Gastroesophageal sphincter (tissue), 3 donors: ENCODE measurements at regions not wholly inside any gene's neighbourhood (a gene's known extent, or its start where the extent isn't known, plus 50 kb on each side); places are given as distances from the start of the nearest gene placed in this dataset.
"Not testable (repeated sequence)": the region's sequence is repeated elsewhere in the genome, so short reads cannot be mapped to it uniquely, and the experiment has no call there.

Experiments used
- CTCF ChIP-seq, 4 experiments: fragments of 200-600 bp in 2 of 4; fragments of 450-650 bp in 2 of 4; sonication (generic) in 1 of 4; IDR thresholded peaks; one replicate each; pipeline ENCODE4 v1.5.1; 2017 to 2019; ENCODE audit warnings: antibody characterized with exemption in 4 of 4, mild to moderate bottlenecking in 2 of 4, moderate library complexity in 2 of 4
- EP300 ChIP-seq: sonication (generic); formaldehyde crosslinking; IDR thresholded peaks from one replicate; pipeline ENCODE4 v1.6.1; 2017; ENCODE audit warnings: antibody characterized with exemption, mild to moderate bottlenecking
- POLR2A ChIP-seq, 2 donors: fragments of 450-650 bp; IDR thresholded peaks; one replicate each; pipeline ENCODE4 v1.6.1; 2017; ENCODE audit warnings: antibody characterized with exemption in 2 of 2, mild to moderate bottlenecking in 2 of 2, moderate library complexity in 1 of 2

GRCh38 chr20:48327848-48328247, 500.0 kb downstream of the PREX1 start:
- not testable (repeated sequence) for TF ChIP-seq CTCF (IDR thresholded peaks at IDR 0.05); POLR2A (IDR thresholded peaks at IDR 0.05); EP300
